Caco-2 (cell line): ENCODE measurements at regions not wholly inside any gene's neighbourhood (a gene's known extent, or its start where the extent isn't known, plus 50 kb on each side); places are given as distances from the start of the nearest gene placed in this dataset.

Source experiments
- BruUV-seq: library from RNA; stranded (reverse); fragments of 400-500 nt; replicated peaks from 2 replicates; lab custom pipeline; 2021; lab: Mats Ljungman, UMichigan
- CTCF ChIA-PET: fragments of 300-600 bp; sonication (Branson Sonifier 250); formaldehyde crosslinking; loops from one replicate; lab custom pipeline; 2022; ENCODE audit warnings: antibody characterized with exemption; lab: Charles Lee
- POLR2A ChIA-PET: fragments of 300-600 bp; sonication (Branson Sonifier 250); formaldehyde crosslinking; loops from one replicate; lab custom pipeline; 2022; ENCODE audit warnings: antibody characterized with exemption; lab: Charles Lee
- DNase-seq, 2 experiments: peaks; one replicate each; pipeline versions ENCODE4 v3.0.0 to v3.0.0-alpha.2; 2020 to 2022
- H3K27me3 ChIP-seq: replicated peaks from 2 replicates; pipeline ENCODE4 v1.6.0; 2011; ENCODE audit warnings: low read length; ENCODE audit not compliant: control insufficient read depth, insufficient read depth
- H3K36me3 ChIP-seq: 2 replicates; pipeline ENCODE4 v1.5.1; 2011; ENCODE audit warnings: low read length; ENCODE audit not compliant: control insufficient read depth, insufficient read depth
- H3K4me1 ChIP-seq: fragments of 250-450 bp; sonication (Bioruptor Pico); 2 replicates; pipeline ENCODE4 v1.5.1; 2020; ENCODE audit warnings: mild to moderate bottlenecking
- H3K4me3 ChIP-seq: 2 replicates; pipeline ENCODE4 v1.5.1; 2011; ENCODE audit warnings: low read depth, mild to moderate bottlenecking, control low read depth, low read length
- H3K9me3 ChIP-seq: fragments of 250-450 bp; sonication (Bioruptor Pico); 2 replicates; pipeline ENCODE4 v1.5.1; 2020; ENCODE audit warnings: mild to moderate bottlenecking, moderate library complexity
- H3K27ac Mint-ChIP-seq: one replicate; pipeline ENCODE4 v1.8.0; 2022; ENCODE audit warnings: mixed read lengths; ENCODE audit not compliant: unreplicated experiment
- H3K27me3 Mint-ChIP-seq: one replicate; pipeline ENCODE4 v1.8.0; 2022; ENCODE audit warnings: mixed read lengths; ENCODE audit not compliant: insufficient read depth, unreplicated experiment
- H3K36me3 Mint-ChIP-seq: one replicate; pipeline ENCODE4 v1.8.0; 2022; ENCODE audit warnings: mild to moderate bottlenecking, mixed read lengths; ENCODE audit not compliant: insufficient read depth, unreplicated experiment
- H3K4me1 Mint-ChIP-seq: one replicate; pipeline ENCODE4 v1.8.0; 2022; ENCODE audit warnings: low read depth, mixed read lengths; ENCODE audit not compliant: unreplicated experiment
- H3K4me3 Mint-ChIP-seq: one replicate; pipeline ENCODE4 v1.8.0; 2022; ENCODE audit warnings: mild to moderate bottlenecking, moderate library complexity, mixed read lengths; ENCODE audit not compliant: unreplicated experiment
- H3K9me3 Mint-ChIP-seq: one replicate; pipeline ENCODE4 v1.8.0; 2022; ENCODE audit warnings: mixed read lengths; ENCODE audit not compliant: unreplicated experiment
- CTCF ChIP-seq, 2 experiments: fragments of 200-600 bp in 1 of 2; IDR thresholded peaks; 1 replicate in 1 of 2; 2 replicates in 1 of 2; pipeline versions ENCODE4 v1.5.1 to v1.8.0; 2011 to 2022; ENCODE audit warnings: antibody characterized with exemption in 1 of 2, control low read depth in 1 of 2, inconsistent platforms in 1 of 2, low read depth in 1 of 2, low read length in 1 of 2, mild to moderate bottlenecking in 1 of 2, moderate library complexity in 1 of 2; ENCODE audit not compliant: insufficient read depth in 1 of 2, severe bottlenecking in 1 of 2, unreplicated experiment in 1 of 2
- intact Hi-C: fragments of 100-400 bp; cut with micrococcal nuclease; formaldehyde crosslinking; loops from one replicate; pipeline ENCODE4 v1.10.0; 2022; ENCODE audit not compliant: unreplicated experiment

- Histone ChIP-seq H3K4me3 (no peak overlapping the region), H3K27me3 (no peaks in the 10 kb centered on the region), H3K36me3 (no peaks in the 10 kb centered on the region), H3K9me3 (no peaks in the 10 kb centered on the region; the same call in 1 of the 2 replicates), H3K4me1 (no peaks in the 10 kb centered on the region)
- CTCF ChIA-PET = no interaction called here
- H3K27me3 Mint-ChIP-seq = no peaks in the 10 kb centered on the region
- H3K4me3 Mint-ChIP-seq = no peak overlapping the region
- intact Hi-C loops = no loop called here
- POLR2A ChIA-PET = no interaction called here
- no peaks in the 10 kb centered on the region for H3K36me3 Mint-ChIP-seq
- H3K27ac Mint-ChIP-seq = no peak overlapping the region
- H3K9me3 Mint-ChIP-seq = no peaks in the 10 kb centered on the region
- DNase-seq = no peak
- no peak for TF ChIP-seq CTCF (IDR thresholded peaks at IDR 0.05; ENCODE audit: insufficient read depth in 1 of 2, low read depth in 1 of 2, low read length in 1 of 2, severe bottlenecking in 1 of 2, unreplicated experiment in 1 of 2)
- BruUV-seq = no TSS peak
- H3K4me1 Mint-ChIP-seq = no peaks in the 10 kb centered on the region
These were observed 54.5 kb upstream of the ALG10 start for GRCh38 chr12:33967760-33968159.
